Stomach (tissue), 4 donors: ENCODE measurements at regions not wholly inside any gene's neighbourhood (a gene's known extent, or its start where the extent isn't known, plus 50 kb on each side); places are given as distances from the start of the nearest gene placed in this dataset.

Source experiments
- CTCF ChIP-seq, 7 experiments: fragments of 450-650 bp in 4 of 7; fragments of 200-600 bp in 3 of 7; sonication (generic) in 3 of 7; IDR thresholded peaks; one replicate each; pipeline ENCODE4 v1.5.1; 2016 to 2019; ENCODE audit warnings: antibody characterized with exemption in 7 of 7, control low read depth in 2 of 7, mild to moderate bottlenecking in 1 of 7
- EP300 ChIP-seq: sonication (generic); formaldehyde crosslinking; IDR thresholded peaks from one replicate; pipeline ENCODE4 v1.6.1; 2017; ENCODE audit warnings: antibody characterized with exemption
- POLR2A ChIP-seq, 4 donors: fragments of 450-650 bp; IDR thresholded peaks; one replicate each; pipeline ENCODE4 v1.6.1; 2016; ENCODE audit warnings: antibody characterized with exemption in 4 of 4, control low read depth in 2 of 4, mild to moderate bottlenecking in 1 of 4, moderate library complexity in 1 of 4

DNA sequence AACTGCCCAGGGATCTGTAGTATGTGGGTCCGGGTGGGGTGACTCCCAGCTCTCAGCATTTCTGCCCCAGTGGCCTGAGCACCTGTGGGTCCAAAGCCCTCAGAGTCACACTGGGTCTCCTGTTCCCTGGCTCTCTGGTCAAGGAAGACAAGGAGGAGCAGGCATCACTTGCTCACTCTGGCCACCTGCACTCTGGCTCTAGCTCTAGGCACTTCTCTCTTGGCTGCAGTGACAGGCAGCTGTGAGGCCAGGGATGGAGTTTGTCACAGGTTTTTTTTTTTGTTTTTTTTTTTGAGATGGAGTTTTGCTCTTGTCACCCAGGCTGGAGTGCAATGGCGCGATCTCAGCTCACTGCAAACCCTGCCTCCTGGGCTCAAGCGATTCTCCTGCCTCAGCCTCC lies 84.6 kb downstream of the HS1BP3 start:
- TF ChIP-seq POLR2A (IDR thresholded peaks at IDR 0.05) (no peak), EP300 (no peak), CTCF (IDR thresholded peaks at IDR 0.05) (no peak)
